SU-DHL-6 (cell line): ENCODE measurements at regions not wholly inside any gene's neighbourhood (a gene's known extent, or its start where the extent isn't known, plus 50 kb on each side); places are given as distances from the start of the nearest gene placed in this dataset.
"Not testable (repeated sequence)": the region's sequence is repeated elsewhere in the genome, so short reads cannot be mapped to it uniquely, and the experiment has no call there.

Source experiments
- EZH2phosphoT487 ChIP-seq: fragments of 200-600 bp; sonication (generic), shearing (Covaris generic); conservative IDR thresholded peaks from 2 replicates; pipeline ENCODE4 v1.6.1; 2018; ENCODE audit warnings: mild to moderate bottlenecking, antibody characterized with exemption, low read length, moderate library complexity, mixed read lengths
- TF ChIP-seq, protein P1 (sequence below): fragments of 200-600 bp; sonication (generic); IDR thresholded peaks from one replicate; pipeline ENCODE4 v1.5.1; 2017; ENCODE audit warnings: antibody characterized with exemption, mild to moderate bottlenecking, low read length, moderate library complexity; ENCODE audit not compliant: insufficient read depth, poor library complexity, severe bottlenecking

GRCh38 chr7:66506703-66507102, 122.0 kb upstream of the KCTD7 start:
- TF ChIP-seq, protein P1, sequence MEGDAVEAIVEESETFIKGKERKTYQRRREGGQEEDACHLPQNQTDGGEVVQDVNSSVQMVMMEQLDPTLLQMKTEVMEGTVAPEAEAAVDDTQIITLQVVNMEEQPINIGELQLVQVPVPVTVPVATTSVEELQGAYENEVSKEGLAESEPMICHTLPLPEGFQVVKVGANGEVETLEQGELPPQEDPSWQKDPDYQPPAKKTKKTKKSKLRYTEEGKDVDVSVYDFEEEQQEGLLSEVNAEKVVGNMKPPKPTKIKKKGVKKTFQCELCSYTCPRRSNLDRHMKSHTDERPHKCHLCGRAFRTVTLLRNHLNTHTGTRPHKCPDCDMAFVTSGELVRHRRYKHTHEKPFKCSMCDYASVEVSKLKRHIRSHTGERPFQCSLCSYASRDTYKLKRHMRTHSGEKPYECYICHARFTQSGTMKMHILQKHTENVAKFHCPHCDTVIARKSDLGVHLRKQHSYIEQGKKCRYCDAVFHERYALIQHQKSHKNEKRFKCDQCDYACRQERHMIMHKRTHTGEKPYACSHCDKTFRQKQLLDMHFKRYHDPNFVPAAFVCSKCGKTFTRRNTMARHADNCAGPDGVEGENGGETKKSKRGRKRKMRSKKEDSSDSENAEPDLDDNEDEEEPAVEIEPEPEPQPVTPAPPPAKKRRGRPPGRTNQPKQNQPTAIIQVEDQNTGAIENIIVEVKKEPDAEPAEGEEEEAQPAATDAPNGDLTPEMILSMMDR, result not testable (repeated sequence)
- not testable (repeated sequence) for TF ChIP-seq EZH2phosphoT487
